NCI-H2081 (cell line): ENCODE measurements at regions not wholly inside any gene's neighbourhood (a gene's known extent, or its start where the extent isn't known, plus 50 kb on each side); places are given as distances from the start of the nearest gene placed in this dataset.
"Not testable (repeated sequence)": the region's sequence is repeated elsewhere in the genome, so short reads cannot be mapped to it uniquely, and the experiment has no call there.

Experiments used
- DNase-seq, 2 experiments: peaks; one replicate each; lab custom pipeline; 2025; lab: John Stamatoyannopoulos, UW

DNA sequence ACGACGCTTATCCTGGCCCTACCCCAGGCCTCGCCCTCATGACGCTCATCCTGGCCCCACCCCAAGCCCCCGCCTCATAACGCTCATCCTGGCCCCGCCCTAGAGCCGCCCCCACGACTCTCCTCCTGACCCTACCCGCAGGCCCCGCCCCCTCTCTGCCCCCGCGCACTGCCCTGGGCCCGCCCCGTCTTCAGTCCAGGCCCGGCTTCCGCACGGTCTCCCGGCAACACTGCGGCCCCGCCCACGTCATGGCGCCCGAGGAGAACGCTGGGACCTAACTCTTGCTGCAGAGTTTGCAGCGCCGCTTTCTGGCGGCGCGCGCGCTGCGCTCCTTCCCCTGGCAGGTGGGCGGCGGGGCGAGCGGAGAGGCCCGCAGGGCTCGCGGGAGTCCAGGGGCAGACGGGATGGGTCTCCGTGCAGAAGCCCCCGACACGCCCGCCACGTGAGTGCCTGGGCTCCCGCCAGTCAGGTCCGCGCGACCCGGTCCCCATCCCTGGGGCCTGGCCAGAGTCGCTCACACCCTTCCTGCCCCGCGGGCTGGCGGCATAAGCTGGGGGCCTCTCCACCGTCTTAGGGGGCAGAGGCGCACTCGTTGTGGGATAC, 52.5 kb upstream of the ROPN1B start:
- peak; percentile 99 for DNase-seq

DNA sequence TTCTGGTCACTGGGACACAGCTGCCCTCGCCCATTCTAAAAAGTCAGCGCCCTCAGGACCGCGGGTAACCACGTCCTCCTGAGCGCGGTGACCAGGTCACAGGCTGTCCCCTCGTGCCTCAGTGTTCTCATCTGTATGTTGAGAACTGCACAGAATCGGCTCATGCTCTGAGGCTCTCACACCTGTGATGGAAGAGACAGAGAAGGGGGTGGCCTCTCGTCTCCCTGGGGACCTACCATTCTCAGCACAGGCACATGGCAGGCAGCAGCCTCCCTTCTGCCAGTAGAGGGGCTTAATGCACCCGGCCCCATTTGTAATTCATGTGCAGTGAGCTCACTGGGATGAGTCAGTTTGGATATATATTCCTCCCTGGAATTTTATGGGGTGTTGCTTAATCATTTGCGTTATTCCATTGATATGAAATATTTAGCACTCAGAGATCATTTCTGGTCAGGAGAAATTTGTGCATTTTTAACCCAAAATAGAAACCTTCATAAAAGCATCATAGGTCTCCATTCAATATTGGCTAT, 51.9 kb upstream of the ROPN1B start:
- peak; percentile 49 to 63 for DNase-seq

DNA sequence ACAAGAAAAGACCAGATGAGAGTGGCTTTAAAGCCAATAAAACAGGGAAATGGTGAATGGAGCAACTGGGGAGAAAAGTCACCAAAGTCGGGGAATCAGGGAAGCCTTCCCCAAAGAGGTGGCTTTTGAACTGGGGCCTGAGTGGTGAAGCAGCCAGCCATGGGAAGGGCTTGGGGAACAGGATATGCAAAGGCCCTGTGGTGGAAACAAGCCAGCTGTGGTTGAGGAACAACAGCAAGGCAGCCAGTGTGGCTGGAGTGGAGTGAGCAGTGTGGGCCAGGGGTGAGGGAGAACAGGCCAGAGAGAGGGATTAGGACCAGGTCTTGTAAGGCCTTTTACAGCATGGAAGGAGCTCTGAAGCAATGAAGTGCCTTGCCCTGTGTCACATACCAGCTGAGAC, 51.0 kb upstream of the ROPN1B start:
- DNase-seq: not testable (repeated sequence)

DNA sequence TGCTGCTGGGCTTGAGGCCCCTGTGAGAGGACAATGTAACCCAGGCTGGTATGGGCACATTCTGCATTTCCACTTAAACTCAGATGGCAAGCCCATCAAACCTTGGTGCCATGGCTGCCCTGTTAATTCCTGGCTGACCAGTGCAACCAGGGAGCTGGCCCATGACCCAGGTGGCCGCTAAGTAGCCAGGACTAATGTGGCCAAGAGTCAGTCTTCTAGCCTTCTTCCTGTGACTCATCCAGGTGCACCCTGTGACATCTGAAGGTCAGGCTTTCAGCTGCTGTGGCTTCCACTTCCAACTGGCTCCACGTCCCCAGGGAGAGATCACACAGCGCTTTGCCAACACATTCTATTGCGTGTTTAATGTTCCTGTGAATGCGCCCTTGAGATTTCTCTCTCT, 50.5 kb upstream of the ROPN1B start:
- not testable (repeated sequence) for DNase-seq

DNA sequence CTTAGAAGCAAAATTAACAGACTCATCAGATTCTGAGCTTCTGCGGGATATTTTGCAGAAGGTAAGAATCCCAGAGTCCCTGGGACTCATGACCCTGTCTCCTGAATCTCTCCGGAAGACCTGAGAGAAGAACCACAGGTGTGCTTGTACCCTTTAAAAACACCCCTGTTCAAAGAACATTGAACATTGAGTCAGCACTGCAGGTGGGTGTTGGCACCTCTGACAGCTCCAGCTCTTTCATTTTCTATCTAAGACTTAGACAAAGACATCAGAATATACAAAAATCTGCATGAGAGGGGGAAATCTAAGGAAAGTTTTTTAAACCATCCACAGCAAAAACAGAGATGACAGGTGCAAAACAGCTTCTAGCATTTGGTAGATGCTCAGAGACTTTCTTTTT, 50.1 kb upstream of the ROPN1B start:
- DNase-seq: not testable (repeated sequence)
